ENCODE measurements at regions not wholly inside any gene's neighbourhood (a gene's known extent, or its start where the extent isn't known, plus 50 kb on each side); places are given as distances from the start of the nearest gene placed in this dataset.

DNA sequence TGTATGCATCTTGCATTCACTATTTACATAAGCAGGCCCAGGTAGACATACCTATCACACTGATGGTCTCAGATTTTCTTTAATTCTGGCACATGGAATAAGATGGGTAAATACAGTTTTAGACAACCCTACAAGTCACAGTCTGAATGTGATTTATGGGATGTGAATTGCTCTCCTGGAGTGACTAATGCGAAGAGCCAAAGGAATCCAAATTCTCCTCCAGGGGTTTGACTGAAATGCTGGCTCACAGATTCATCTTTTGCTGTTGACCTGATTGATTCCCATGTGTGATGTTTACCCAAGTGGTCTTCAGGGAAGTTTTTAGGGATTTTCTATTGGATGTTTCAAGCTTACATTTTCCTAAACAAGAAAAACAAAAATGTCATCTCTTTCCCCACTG, 277.9 kb upstream of the MON1B start:
- no peak for DNase-seq

DNA sequence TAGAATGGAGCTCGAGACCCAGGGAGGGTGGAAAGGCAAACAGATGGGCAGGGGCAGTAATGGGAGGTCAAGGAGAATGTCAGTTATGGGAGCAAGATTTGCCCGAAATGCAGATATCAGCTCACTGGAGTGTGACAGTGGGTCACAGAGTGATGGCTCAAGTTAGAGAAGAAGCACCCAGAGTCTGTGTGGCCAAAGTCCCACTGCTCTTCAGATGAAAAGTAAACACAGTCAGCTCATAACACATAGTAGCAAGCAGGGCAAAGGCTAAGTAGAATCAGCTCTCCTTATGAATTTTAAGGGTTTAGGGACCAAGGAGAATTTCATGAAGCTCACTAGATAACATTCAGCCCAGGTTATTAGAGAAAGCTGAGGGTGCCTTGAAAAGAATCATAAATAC, 264.9 kb upstream of the MON1B start:
- no peak for DNase-seq

DNA sequence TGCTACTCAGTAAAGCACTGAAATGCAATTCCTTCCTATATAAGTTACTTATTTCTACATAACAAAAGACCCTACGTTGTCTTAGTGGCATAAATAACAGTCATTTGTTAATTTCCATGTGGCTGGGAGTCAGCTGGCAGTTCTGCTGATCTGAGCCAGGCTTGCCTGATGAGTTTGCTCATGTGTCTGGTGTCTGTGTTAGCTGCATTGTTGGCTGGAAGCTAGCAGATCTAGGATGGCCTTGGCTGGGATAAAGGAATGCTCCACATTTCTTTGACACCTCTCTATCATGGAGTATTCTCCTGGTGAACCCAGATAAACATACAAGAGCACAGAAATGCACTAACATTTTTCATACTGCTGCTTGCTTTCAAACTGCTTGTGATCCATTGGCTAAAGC, 264.4 kb upstream of the MON1B start:
- no peak for DNase-seq

DNA sequence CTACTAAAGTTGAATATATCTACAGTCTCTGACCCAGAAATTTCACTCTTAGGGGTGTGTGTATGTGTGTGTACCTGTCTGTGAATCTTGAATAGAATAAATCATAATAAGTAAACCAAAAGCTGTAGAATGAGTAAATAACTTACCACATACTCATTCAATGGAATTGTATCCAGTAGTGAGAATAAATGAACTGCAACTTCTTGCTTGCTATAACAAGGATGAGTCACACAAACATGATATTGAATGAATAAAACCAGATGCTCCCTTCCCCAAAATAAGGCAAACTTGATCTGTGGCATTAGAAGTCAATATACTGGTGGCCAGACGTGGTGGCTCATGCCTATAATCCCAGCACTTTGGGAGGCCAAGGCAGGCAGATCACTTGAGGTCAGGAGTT, 259.8 kb upstream of the MON1B start:
- no peak for DNase-seq

DNA sequence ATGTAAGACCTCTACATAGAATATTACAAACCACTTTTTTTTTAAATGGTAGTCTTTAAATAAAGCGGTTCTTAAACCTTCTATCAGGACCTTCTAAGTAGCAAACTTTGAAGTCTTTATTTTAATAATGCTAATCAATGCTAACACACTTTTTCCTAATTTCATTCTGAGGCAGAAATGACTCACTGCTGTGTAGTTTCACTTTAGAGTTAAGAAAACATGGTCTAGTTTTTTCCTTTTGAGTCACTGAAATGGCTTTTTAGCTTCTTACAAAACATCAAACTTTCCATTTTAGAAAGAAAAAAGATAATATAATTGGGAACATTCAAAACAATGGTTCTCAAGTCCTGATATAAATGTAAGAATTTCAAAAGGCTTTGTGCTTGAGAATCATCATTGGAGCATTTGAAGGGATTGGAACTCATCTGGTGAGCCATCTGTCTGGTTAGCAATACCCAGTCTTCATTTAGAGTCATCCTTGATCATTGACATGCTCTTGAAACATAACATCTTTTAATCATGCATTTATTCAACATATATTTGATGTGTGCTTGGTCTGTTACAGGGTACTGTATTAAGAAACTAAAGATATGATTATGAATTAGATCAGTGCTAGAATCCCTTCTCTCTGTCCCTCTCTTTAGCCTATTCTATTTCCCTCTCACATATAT, 258.3 kb upstream of the MON1B start:
- no peak for DNase-seq

DNA sequence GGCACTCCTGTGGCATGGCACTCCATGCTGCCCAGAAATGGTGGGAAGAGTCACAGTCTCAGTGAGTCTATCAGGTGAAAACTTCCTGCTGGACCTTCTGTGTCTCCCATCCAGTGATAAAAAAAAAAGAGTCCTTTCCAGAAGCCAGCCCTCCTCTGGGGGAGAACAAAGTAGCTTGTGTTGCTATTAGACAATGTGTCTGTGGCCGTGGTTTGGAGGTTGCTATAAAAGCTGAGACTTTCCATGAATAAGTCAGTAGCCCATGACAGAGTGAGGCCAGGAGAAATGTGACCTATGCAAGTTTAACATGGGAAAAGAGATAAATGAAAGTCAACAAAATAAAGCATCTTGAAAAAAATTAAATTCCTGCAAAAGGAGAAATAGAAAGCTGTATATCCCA, 250.7 kb upstream of the MON1B start:
- no peak for DNase-seq

DNA sequence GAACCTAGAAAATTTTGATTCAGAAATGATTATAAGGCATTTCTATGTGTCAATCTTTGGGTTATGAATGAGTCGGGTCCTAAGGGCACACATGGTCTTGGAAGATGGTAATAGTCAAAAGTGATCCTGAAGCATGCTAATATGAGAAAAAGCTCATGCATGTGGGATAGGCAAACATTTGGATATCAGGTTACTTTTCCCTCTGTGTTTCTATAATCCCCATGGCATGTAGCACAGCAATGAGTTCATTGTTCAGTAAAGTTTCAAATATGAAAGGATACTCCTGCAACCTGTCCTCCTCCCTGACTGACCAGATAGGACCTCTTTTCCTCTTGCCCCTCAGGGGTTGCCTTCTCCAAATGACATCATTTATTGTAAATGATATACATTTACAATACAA, 249.9 kb upstream of the MON1B start:
- no peak for DNase-seq

DNA sequence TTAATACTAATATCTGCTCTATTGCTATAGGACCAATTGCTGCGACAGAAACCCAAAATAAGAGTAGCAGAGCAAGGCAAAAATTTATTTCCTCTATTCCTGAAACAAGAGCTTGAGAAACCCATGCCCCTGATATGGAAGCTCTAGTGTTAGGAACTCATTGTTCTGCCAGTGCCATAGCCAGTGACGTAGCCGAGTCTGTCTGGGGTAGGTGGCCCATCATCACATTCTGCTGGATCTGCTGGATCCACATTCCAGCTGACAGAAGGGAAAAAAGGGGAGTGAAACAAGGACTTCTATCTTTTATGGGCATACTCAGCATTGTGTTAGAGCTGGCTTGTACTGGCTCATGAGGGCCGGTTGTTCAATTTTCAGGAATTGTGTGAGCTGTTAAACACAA, 248.9 kb upstream of the MON1B start:
- DNase-seq: no peak

DNA sequence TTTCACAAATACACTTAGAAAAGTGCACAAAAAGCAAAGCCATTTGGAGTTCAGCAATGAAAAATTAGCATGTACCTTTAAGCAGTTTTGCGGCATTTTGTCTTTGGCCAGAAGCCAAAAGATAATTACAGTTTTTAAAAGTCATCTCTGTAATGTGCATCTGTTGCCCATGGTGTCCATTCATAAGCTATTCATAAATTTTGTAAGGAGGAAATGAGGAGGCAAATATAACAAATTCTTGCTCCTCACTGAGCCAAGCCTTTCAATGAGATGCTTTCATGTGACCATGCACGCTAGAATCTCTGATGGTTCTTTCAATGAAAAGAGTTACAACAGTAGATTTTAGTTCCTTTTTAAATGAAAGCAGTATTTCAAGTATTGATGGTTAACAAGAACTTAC, 247.1 kb upstream of the MON1B start:
- DNase-seq: no peak

DNA sequence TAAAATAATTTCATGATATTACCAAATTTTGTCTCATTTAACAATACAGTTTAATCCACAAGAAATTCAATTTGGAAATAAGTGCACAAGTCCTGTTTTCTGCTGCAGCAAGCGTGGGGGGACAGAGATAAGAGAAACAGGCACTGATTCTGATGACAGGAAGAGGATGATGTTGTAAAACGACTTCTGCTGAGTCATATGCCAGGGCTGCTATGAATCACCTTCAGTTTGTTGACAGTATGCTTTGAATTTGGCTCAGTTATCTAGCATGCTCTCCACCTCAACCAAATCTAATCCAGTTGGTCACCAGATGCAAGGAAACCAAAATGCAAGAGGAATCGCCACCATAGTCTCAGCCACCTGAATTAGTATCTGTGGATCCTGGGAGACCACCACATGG, 244.1 kb upstream of the MON1B start:
- no peak for DNase-seq

DNA sequence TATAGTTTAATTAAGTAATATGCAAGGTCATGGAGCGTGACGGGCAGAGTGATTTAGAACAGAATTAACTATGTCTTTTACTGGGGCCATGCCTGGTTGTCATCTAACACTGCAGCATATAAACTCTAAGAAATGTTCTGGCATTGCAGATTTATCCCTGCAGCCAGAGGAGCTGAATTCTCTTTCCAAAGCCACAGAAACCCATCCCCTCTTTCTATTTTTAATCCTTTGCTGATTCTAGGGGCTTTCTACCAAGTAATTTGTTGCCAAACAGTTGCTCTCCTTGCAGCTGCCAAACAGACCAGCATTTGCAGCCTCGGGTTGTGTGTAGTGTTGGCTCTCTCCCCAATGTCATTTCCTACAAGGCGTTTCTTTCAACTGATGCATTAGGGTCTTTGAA, 243.2 kb upstream of the MON1B start:
- DNase-seq: peak; percentile 67

DNA sequence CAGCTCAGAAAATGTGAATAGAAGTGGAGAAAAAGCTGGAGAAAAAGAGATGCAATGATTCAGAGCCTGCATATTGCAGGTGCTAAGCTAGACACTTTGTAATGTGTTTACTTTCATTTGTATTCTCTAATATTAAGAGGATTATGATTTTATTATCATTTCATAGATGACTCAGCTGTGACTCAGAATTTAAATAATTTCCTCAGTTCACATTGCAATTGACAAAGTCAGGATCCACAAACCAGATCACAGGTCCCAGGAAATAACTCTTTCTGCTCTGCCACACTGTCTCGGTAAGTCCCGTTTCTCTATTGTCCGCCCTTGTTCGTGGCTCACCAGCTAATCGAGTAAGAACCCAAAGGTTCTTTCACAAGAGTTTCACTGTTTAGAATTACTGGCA, 235.4 kb upstream of the MON1B start:
- no peak for DNase-seq

DNA sequence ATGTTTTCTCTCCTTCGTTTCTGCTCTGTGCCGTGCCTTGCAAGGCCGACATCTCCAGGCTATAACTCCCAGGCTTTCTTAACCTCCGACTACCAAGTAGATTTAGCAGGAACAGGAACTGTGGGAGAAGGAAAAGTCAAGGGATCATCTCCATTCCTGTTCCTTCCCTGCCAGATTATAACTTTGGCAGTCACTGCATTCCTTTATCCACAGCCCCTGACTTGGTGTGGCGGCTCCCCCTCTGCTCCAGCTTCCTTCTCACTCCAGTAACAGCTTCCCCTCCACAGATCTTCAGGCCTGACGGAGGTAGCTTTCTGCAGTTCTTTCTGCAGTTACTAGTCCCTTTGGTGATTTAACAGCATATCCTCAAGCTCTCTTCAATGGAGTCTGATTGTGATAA, 234.6 kb upstream of the MON1B start:
- DNase-seq: no peak

DNA sequence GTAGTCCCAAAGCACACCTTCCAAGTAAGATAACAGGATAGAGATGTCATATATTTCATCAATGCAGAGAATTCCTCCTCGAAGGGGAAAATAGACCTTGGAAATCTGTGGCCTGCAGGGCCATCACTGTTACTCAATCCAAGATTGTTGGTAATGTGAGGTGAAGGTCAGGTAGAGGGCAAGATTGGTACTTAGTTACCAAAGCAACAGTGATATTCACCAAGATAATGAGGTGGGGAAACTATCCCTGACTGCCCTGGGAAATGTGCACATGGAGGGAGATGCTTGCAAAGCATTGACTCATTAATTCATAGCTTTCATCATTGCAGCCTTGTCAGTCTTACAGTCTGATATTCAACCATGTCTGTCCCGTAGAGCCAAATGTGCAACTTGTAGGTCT, 234.1 kb upstream of the MON1B start:
- no peak for DNase-seq

DNA sequence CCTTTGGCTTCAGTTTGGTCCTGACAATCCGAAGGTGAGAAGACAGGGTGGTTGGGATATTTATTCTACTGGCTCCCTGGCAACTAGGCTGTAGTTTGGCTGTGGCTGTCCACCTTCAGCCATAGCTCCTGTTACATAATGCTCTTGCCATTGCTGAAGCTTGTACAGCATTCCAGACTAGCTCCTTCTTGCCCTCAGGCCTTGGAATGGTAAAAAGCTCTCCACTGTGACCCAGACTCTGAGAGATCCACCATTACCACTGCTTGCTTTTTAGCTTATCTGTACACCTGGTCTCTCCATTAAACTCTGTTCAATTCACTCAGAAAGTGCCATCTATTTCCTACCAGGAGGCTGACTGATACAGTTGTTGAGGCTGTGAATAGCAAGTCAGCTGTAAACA, 231.8 kb upstream of the MON1B start:
- DNase-seq: no peak

DNA sequence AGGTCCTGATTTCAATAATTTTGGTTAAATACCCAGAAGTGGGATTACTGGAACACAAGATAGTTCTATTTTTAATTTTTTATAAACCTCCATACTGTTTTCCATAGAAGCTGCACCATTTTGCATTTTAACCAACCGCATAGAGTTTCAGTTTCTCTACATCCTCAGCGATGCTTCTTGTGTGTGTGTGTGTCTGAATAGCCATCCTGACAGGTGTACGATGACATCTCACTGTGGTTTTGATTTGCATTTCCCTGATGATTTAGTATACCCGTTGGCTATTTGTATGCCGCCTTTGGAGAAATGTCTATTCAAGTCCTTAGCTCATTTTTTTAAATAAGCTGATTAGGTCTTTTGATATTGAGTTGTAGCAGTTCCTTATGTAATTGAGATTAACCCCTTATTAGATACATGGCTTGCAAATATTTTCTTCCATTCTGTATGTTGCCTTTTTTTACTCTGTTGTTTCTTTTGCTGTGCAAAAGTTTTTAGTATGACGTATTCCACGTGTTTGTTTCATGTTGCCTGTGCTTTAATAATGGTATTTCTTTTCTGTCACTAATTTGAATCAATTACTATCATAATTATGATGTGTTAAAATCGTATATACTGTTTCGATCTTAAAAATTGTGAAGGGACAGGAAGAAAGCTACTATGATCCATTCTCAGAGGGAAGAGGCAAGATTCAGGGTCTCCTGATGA, 227.2 kb upstream of the MON1B start:
- DNase-seq: no peak

DNA sequence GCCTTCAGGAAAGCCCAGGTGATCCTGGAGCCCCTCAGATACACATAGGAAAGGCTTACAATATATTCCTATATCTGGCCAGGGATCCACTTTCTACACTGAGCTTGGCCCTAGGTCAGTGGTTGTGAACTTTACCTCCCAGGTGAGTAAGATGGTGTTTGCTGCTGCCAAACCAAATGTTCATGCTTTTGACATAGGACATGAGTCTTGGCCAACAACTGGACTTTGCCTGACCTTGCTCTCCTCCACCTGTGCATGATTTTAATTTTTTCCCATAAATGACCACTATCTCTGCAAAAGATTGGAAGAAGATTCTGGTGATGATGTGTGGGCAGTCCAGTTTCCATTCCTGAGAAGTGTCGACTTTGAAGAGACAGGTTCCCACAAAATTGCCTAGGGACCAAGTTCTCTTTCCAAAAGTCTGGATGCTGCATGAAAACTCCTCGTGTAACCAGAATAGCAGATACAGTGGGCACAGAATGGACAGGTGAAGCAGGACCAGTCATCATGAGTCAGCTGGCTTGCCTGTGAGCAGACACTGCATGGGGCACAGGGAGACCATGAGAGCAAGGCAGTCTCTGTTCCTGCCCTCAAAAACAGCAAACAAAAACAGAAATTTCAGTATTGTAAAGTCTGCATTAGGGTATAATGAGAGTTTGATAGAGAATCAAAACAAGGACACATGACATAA, 226.4 kb upstream of the MON1B start:
- no peak for DNase-seq

DNA sequence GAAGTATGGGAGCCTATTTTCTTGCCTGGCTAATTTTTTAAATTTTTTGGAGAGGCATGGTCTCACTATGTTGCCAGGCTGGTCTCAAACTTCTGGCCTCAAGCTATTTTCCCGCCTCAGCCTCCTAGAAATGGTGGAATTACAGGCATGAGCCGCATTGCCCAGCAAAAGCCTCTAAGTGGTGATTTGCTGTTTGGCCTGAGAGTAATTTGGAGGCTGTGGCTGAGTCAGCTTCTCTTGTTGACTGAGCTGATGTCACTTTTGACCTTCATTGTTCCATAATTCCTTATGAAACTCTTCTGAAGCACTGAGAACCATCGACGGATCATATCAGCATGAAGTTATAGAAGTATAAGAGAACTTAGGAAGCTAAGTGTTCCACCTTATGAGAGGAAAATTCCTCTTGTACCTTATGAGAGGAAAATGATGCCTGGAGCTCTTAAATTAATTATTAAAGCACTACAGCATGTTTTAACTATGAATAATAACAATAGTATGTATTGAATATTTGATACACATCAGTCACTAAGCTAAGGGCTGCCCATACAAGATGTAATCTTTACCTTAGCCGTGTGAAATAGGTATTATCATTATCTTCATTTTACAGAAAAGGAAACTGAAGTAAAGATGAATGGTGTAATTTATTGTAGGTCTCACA, 220.8 kb upstream of the MON1B start:
- no peak for DNase-seq

DNA sequence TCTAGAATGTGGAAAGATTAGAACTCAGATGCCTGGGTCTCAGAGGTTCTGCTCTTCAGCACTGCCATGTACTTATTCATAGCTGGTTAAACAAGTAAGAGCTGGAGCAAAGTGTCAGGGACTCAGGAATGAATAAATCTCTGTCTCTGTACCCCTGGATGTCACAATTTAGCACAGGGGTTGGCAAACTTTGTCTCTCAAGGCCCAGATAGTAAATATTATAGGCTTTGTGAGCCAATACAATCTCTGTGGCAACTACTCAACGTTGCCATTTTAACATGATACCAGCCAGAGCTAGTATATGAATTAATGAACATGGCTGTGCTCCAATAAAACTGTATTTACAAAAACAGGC, 220.3 kb upstream of the MON1B start:
- DNase-seq: no peak

DNA sequence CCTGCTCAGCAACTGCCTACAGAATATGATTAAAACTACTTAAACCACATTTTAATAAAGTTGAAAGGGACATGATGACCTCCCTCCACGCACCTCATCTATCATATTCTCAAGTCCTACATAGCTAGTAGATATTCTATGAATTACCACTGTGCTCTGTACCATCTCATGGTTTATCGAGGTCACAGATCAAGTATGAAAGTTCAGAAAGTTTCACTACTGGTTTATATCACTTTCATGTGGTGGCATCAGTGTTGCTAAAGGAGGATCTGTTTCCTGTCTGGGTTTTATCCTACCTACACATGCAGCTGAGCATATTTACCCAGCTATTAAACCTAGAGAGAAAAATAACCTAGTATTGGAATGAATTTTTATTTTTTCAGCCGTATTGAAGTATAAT, 214.9 kb upstream of the MON1B start:
- DNase-seq: no peak

DNA sequence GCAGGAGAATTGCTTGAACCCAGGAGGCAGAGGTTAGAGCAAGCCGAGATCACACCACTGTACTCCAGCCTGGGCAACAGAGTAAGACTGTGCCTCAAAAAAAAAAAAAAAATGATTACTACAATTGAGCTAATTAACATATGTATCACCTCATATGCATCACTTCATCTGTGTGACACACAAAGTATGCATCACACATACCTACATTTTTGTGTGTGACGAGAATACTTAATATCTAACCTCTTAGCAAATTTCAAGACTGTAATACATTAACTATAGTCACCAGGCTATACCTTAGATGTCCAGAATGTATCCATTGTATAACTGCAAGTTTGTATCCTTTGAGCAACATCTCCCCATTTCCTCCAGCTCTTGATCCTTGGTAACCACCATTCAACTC, 214.2 kb upstream of the MON1B start:
- no peak for DNase-seq

DNA sequence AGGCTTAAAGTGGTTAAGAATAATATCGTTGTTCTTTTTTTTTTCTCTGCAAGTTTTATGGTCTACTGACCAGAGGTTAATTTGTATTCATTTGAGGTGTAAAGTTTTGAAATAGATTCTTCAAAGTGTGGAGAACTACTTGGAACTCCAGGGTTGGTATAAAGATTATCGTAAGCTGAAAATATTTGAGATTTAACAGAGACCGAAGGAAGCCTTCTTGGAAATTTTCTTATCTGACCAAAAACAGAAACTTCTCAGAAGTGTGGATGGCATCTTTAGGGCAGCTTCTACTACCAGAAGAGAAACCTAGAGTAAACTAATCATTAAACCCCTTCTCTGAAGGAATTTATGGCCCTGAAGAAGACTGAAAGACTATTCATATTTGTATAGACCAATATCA, 206.8 kb upstream of the MON1B start:
- no peak for DNase-seq

DNA sequence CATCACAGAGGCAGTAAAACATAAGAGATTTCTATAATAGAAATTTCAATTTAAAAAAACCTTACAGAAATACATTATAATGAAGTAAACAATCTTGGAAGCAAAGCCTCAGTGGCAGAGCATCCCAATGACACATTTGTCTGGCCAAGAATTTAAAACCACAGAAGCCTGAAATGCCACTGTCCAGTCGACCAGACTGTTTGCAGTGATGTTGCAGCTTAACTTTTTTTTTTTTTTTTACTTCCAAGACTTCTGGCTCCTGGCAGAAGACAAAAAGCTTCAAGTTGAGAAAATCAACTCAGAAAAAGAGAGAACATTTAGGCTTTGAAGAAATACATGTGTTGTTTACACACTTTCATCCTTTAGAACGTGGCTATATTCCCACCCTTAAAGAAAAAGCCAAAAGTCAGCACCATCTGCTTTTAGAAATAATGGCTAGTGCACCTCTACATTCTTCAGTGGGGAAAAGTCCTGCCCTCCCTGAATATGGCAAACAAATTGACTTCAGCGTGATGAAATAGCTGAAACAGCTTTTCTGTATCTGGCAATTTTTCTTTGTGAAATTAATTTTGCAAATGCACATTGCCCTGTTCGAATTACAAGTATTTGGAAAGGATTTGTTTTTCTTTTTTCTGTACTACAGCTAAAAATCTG, 205.5 kb upstream of the MON1B start:
- DNase-seq: no peak

DNA sequence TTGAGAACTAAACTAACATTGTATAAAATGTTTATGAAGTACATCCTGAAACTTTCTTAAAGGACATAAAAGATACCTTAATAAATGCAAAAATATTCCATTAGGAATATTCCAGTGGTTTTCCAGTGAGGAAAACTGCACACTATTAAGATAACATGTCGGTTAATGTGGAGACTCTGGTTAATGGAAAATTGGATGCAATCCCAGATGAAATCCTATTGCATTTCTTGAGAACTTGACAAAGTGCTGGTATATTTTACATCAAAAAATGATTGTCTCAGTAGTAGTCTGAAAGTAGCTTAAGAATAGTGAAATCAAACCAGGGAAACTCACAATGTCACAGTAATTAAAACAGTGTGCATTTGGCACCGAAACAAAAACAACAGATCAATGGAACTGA, 202.5 kb upstream of the MON1B start:
- DNase-seq: no peak
